ENCODE measurements at regions not wholly inside any gene's neighbourhood (a gene's known extent, or its start where the extent isn't known, plus 50 kb on each side); places are given as distances from the start of the nearest gene placed in this dataset.

DNA sequence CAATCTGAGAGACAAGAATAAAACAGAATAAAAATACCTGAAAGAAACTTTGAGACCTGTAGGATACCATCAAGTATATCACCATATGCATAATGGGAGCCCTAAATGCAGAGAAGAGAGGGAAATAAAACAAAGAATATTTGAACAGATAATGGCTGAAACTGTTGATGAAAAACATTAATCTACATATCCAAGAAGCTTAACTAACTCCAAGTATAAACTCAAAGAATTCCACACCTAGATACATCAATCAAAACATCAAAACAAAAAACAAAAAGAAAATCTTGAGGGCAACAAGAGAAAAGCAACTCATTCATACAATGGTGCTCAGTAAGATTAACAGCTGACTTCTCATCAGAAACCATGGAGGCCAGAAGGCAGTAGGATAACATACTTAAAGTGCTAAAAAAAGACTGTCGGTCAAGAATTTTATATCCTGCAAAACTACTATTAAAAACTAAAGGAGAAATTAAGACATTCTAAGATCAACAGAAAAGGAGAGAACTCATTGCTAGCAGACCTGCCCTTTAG is 101.6 kb downstream of the FOXD1 start:
- H3K27ac ChIP-seq (ENCODE audit: low read depth, low read length), result no peak overlapping the region
- H3K4me1 ChIP-seq (ENCODE audit: control insufficient read depth in 5 of 5, insufficient read depth in 5 of 5, low read length in 5 of 5), result no peaks in the 10 kb centered on the region
- no peak overlapping the region for H3K4me3 ChIP-seq (ENCODE audit: low read depth in 1 of 5, low read length in 5 of 5)
- H3K36me3 ChIP-seq (ENCODE audit: control insufficient read depth in 5 of 5, insufficient read depth in 5 of 5, low read length in 5 of 5), result no peaks in the 10 kb centered on the region
- no peak overlapping the region for H3K9ac ChIP-seq (ENCODE audit: low read length in 5 of 5)
- H3K27me3 ChIP-seq (ENCODE audit: control insufficient read depth in 5 of 5, insufficient read depth in 4 of 5, low read length in 5 of 5), result peaks cover 0 to 3% (median 0%) of the 10 kb centered on the region in 5 donors
- peaks cover 6 to 34% (median 26%) of the 10 kb centered on the region in 5 donors for H3K9me3 ChIP-seq (ENCODE audit: control insufficient read depth in 5 of 5, low read length in 5 of 5)

DNA sequence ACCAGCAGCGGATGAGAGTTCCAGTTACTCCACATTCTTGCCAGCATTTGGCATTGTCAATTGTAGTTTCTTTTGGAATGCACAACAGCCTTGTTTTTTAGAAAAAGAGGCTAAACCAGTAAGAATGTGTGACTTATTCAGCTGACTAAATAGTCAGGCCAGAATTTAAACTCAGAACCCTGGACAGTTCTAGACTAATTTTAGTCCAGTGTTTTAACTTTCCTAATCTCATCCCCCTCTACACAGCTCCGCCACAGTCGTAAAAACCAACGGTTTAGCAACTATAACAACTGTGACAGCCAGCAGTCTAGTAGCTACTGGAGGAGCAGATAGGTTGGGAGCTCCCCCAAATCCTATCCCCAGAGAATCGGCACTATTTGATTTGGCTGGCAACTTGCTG is 103.7 kb downstream of the FOXD1 start:
- peaks cover 6 to 27% (median 18%) of the 10 kb centered on the region in 5 donors for H3K9me3 ChIP-seq (ENCODE audit: control insufficient read depth in 5 of 5, low read length in 5 of 5)
- no peak overlapping the region for H3K27ac ChIP-seq (ENCODE audit: low read depth, low read length)
- H3K27me3 ChIP-seq (ENCODE audit: control insufficient read depth in 5 of 5, insufficient read depth in 4 of 5, low read length in 5 of 5), result peaks cover 3 to 10% (median 8%) of the 10 kb centered on the region in 5 donors
- no peaks in the 10 kb centered on the region for H3K36me3 ChIP-seq (ENCODE audit: control insufficient read depth in 5 of 5, insufficient read depth in 5 of 5, low read length in 5 of 5)
- H3K4me3 ChIP-seq (ENCODE audit: low read depth in 1 of 5, low read length in 5 of 5), result no peak overlapping the region
- no peaks in the 10 kb centered on the region for H3K4me1 ChIP-seq (ENCODE audit: control insufficient read depth in 5 of 5, insufficient read depth in 5 of 5, low read length in 5 of 5)
- no peak overlapping the region for H3K9ac ChIP-seq (ENCODE audit: low read length in 5 of 5)

GRCh38 chr5:73339711-73340110 is 108.9 kb downstream of the FOXD1 start:
- Histone ChIP-seq H3K36me3 (ENCODE audit: control insufficient read depth in 5 of 5, insufficient read depth in 5 of 5, low read length in 5 of 5) (no peaks in the 10 kb centered on the region), H3K4me1 (ENCODE audit: control insufficient read depth in 5 of 5, insufficient read depth in 5 of 5, low read length in 5 of 5) (peaks cover 0 to 4% (median 0%) of the 10 kb centered on the region in 5 donors), H3K27me3 (ENCODE audit: control insufficient read depth in 5 of 5, insufficient read depth in 4 of 5, low read length in 5 of 5) (peaks cover 9 to 35% (median 18%) of the 10 kb centered on the region in 5 donors), H3K9ac (ENCODE audit: low read length in 5 of 5) (no peak overlapping the region), H3K27ac (ENCODE audit: low read depth, low read length) (no peak overlapping the region), H3K9me3 (ENCODE audit: control insufficient read depth in 5 of 5, low read length in 5 of 5) (peaks cover 0 to 3% (median 2%) of the 10 kb centered on the region in 5 donors), H3K4me3 (ENCODE audit: low read depth in 1 of 5, low read length in 5 of 5) (no peak overlapping the region)

- H3K4me1 ChIP-seq (ENCODE audit: control insufficient read depth in 5 of 5, insufficient read depth in 5 of 5, low read length in 5 of 5), result peaks cover 0 to 4% (median 0%) of the 10 kb centered on the region in 5 donors
- no peak overlapping the region for H3K27ac ChIP-seq (ENCODE audit: low read depth, low read length)
- H3K9ac ChIP-seq (ENCODE audit: low read length in 5 of 5), result no peak overlapping the region
- H3K27me3 ChIP-seq (ENCODE audit: control insufficient read depth in 5 of 5, insufficient read depth in 4 of 5, low read length in 5 of 5), result peaks cover 9 to 39% (median 18%) of the 10 kb centered on the region in 5 donors
- H3K4me3 ChIP-seq (ENCODE audit: low read depth in 1 of 5, low read length in 5 of 5), result no peak overlapping the region
- peaks cover 0 to 3% (median 0%) of the 10 kb centered on the region in 5 donors for H3K9me3 ChIP-seq (ENCODE audit: control insufficient read depth in 5 of 5, low read length in 5 of 5)
- H3K36me3 ChIP-seq (ENCODE audit: control insufficient read depth in 5 of 5, insufficient read depth in 5 of 5, low read length in 5 of 5), result no peaks in the 10 kb centered on the region
These were observed 109.5 kb downstream of the FOXD1 start for GRCh38 chr5:73339051-73339575.

DNA sequence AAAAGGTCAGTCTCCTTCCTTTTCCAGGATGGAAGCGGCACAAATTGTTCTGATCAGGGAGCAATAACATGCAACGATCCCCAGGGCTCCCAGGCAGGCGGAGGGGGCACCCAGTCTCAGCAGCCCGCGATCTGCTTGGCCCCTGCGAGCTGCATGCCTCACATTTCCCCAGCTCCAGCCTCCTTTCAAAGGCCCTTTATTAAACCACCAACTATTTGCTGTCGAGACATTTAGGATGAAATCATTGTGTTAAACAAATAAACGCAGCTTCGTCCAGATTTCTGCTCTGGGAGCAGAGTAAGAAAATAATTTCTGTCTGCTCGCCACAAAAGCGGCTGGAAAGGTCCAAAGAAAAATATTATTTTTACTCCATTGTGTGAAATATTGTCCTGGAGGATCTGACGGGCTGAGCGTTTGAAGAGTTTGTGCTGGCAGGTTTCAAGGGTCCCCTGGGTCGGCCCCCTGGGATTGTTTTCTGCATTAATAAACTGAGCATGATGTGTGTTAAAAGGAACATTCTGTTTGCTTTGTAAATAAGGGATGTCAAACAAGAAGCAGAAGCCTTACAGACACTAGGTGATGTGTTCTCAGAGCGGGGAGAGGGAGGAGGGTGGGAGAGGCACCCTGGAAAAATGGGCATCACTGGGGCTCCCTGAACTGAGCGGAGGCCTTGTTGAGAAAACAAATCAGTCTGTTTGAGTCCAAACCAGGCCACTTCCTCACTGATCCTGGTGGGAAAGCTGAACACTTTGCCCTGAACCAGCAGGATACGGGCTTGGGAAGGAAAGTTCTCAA is 110.1 kb downstream of the FOXD1 start:
- Histone ChIP-seq H3K9me3 (ENCODE audit: control insufficient read depth in 5 of 5, low read length in 5 of 5) (peaks cover 0 to 3% (median 0%) of the 10 kb centered on the region in 5 donors), H3K4me3 (ENCODE audit: low read depth in 1 of 5, low read length in 5 of 5) (no peak overlapping the region), H3K9ac (ENCODE audit: low read length in 5 of 5) (no peak overlapping the region), H3K27me3 (ENCODE audit: control insufficient read depth in 5 of 5, insufficient read depth in 4 of 5, low read length in 5 of 5) (peaks cover 9 to 39% (median 18%) of the 10 kb centered on the region in 5 donors), H3K36me3 (ENCODE audit: control insufficient read depth in 5 of 5, insufficient read depth in 5 of 5, low read length in 5 of 5) (no peaks in the 10 kb centered on the region), H3K27ac (ENCODE audit: low read depth, low read length) (no peak overlapping the region), H3K4me1 (ENCODE audit: control insufficient read depth in 5 of 5, insufficient read depth in 5 of 5, low read length in 5 of 5) (peaks cover 0 to 4% (median 0%) of the 10 kb centered on the region in 5 donors)

- Histone ChIP-seq H3K27ac (ENCODE audit: low read depth, low read length) (no peak overlapping the region), H3K36me3 (ENCODE audit: control insufficient read depth in 5 of 5, insufficient read depth in 5 of 5, low read length in 5 of 5) (no peaks in the 10 kb centered on the region), H3K9ac (ENCODE audit: low read length in 5 of 5) (no peak overlapping the region), H3K4me1 (ENCODE audit: control insufficient read depth in 5 of 5, insufficient read depth in 5 of 5, low read length in 5 of 5) (peaks cover 0 to 4% (median 0%) of the 10 kb centered on the region in 5 donors), H3K4me3 (ENCODE audit: low read depth in 1 of 5, low read length in 5 of 5) (no peak overlapping the region), H3K27me3 (ENCODE audit: control insufficient read depth in 5 of 5, insufficient read depth in 4 of 5, low read length in 5 of 5) (peaks cover 14 to 39% (median 18%) of the 10 kb centered on the region in 5 donors), H3K9me3 (ENCODE audit: control insufficient read depth in 5 of 5, low read length in 5 of 5) (peaks cover 0 to 3% (median 2%) of the 10 kb centered on the region in 5 donors)
These were observed 110.9 kb downstream of the FOXD1 start for GRCh38 chr5:73337586-73338255.

- Histone ChIP-seq H3K27me3 (ENCODE audit: control insufficient read depth in 5 of 5, insufficient read depth in 4 of 5, low read length in 5 of 5) (peaks cover 14 to 39% (median 18%) of the 10 kb centered on the region in 5 donors), H3K4me1 (ENCODE audit: control insufficient read depth in 5 of 5, insufficient read depth in 5 of 5, low read length in 5 of 5) (peaks cover 0 to 4% (median 0%) of the 10 kb centered on the region in 5 donors), H3K9ac (ENCODE audit: low read length in 5 of 5) (no peak overlapping the region), H3K36me3 (ENCODE audit: control insufficient read depth in 5 of 5, insufficient read depth in 5 of 5, low read length in 5 of 5) (no peaks in the 10 kb centered on the region), H3K4me3 (ENCODE audit: low read depth in 1 of 5, low read length in 5 of 5) (no peak overlapping the region), H3K9me3 (ENCODE audit: control insufficient read depth in 5 of 5, low read length in 5 of 5) (peaks cover 3 to 8% (median 5%) of the 10 kb centered on the region in 5 donors), H3K27ac (ENCODE audit: low read depth, low read length) (no peak overlapping the region)
These were observed 112.2 kb downstream of the FOXD1 start for GRCh38 chr5:73336366-73336765.

DNA sequence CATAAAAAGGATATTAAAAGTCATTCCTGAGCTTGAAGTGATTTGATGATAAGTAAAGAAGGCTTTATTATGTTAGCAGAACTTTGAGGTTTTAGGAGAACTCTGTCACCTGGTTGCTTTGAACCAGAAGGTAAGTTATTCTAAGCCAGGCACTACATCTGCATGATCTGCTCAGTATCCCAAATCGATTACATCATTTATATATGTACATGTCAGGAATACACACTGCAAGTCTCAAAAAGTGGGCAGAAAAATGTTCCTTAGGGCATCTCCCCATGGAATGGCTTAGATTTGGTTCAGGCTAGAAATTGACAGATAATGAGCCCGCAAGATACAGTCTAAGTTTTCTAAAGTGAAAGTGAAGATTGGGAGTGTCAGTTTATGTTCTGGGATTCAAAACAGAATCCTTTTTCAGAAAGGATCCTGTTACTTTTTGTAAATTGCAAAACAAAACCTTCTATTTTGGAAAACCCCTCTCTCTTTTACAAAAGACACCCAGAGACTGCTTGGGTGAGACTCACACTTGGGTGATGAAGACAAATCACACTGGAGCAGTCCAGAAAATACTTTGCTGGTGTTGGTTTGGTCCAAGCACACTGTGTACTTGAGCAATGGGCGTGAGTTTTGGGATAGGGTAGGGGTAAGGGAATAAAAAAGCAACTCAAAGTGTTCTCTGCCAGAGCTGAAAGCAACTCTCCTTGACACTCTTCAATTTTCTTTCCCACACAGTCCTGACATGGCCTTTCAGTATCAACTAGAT is 114.5 kb downstream of the FOXD1 start:
- peaks cover 6 to 23% (median 9%) of the 10 kb centered on the region in 5 donors for H3K27me3 ChIP-seq (ENCODE audit: control insufficient read depth in 5 of 5, insufficient read depth in 4 of 5, low read length in 5 of 5)
- H3K27ac ChIP-seq (ENCODE audit: low read depth, low read length), result no peak overlapping the region
- no peaks in the 10 kb centered on the region for H3K36me3 ChIP-seq (ENCODE audit: control insufficient read depth in 5 of 5, insufficient read depth in 5 of 5, low read length in 5 of 5)
- no peak overlapping the region for H3K4me3 ChIP-seq (ENCODE audit: low read depth in 1 of 5, low read length in 5 of 5)
- peaks cover 0 to 4% (median 0%) of the 10 kb centered on the region in 5 donors for H3K4me1 ChIP-seq (ENCODE audit: control insufficient read depth in 5 of 5, insufficient read depth in 5 of 5, low read length in 5 of 5)
- no peak overlapping the region for H3K9ac ChIP-seq (ENCODE audit: low read length in 5 of 5)
- H3K9me3 ChIP-seq (ENCODE audit: control insufficient read depth in 5 of 5, low read length in 5 of 5), result peaks cover 5 to 14% (median 13%) of the 10 kb centered on the region in 5 donors

GRCh38 chr5:73330613-73331012 is 118.0 kb downstream of the FOXD1 start:
- H3K27ac ChIP-seq (ENCODE audit: low read depth, low read length), result no peak overlapping the region
- peaks cover 0 to 9% (median 5%) of the 10 kb centered on the region in 5 donors for H3K27me3 ChIP-seq (ENCODE audit: control insufficient read depth in 5 of 5, insufficient read depth in 4 of 5, low read length in 5 of 5)
- H3K4me1 ChIP-seq (ENCODE audit: control insufficient read depth in 5 of 5, insufficient read depth in 5 of 5, low read length in 5 of 5), result peaks cover 0 to 4% (median 0%) of the 10 kb centered on the region in 5 donors
- H3K9me3 ChIP-seq (ENCODE audit: control insufficient read depth in 5 of 5, low read length in 5 of 5), result peaks cover 5 to 17% (median 13%) of the 10 kb centered on the region in 5 donors
- no peaks in the 10 kb centered on the region for H3K36me3 ChIP-seq (ENCODE audit: control insufficient read depth in 5 of 5, insufficient read depth in 5 of 5, low read length in 5 of 5)
- no peak overlapping the region for H3K9ac ChIP-seq (ENCODE audit: low read length in 5 of 5)
- H3K4me3 ChIP-seq (ENCODE audit: low read depth in 1 of 5, low read length in 5 of 5), result no peak overlapping the region
